HCT116 (cell line): ENCODE measurements at regions not wholly inside any gene's neighbourhood (a gene's known extent, or its start where the extent isn't known, plus 50 kb on each side); places are given as distances from the start of the nearest gene placed in this dataset.

Experiments used
- ATAC-seq: fragments of 200-7000 bp; cut with Tn5 transposase; 2 replicates; pipeline ENCODE4 v1.9.1; 2020; ENCODE audit warnings: mild to moderate bottlenecking, moderate library complexity
- BruUV-seq: library from RNA; stranded (reverse); fragments of 400-500 nt; replicated peaks from 2 replicates; lab custom pipeline; 2021; lab: Mats Ljungman, UMichigan
- CTCF ChIA-PET: fragments of 300-600 bp; sonication (Branson Sonifier 250); formaldehyde crosslinking; loops from one replicate; lab custom pipeline; 2021; ENCODE audit warnings: antibody characterized with exemption; lab: Charles Lee
- POLR2A ChIA-PET: fragments of 300-600, 350-600 bp; sonication (Branson Sonifier 250); formaldehyde crosslinking; loops from one replicate; lab custom pipeline; 2021; ENCODE audit warnings: antibody characterized with exemption; lab: Charles Lee
- RAD21 ChIA-PET, 2 experiments: fragments of 300-600 bp; sonication (Branson Sonifier 250); formaldehyde crosslinking; loops; one replicate each; lab custom pipeline; 2023; ENCODE audit warnings: low total read pairs in 2 of 2; ENCODE audit not compliant: uncharacterized antibody in 2 of 2, unreplicated experiment in 2 of 2, low non-redundant PET in 1 of 2; lab: Charles Lee
- DNase-seq: peaks from one replicate; pipeline ENCODE4 v3.0.0-alpha.2; 2010; ENCODE audit warnings: low read depth, low spot score
- H2AFZ ChIP-seq: fragments of 200-600 bp; shearing (Covaris generic), sonication (generic); 2 replicates; pipeline ENCODE4 v1.6.1; 2017; ENCODE audit warnings: low read depth, mixed run types, mixed read lengths, antibody characterized with exemption, low read length; ENCODE audit not compliant: poor library complexity, severe bottlenecking
- H3K27ac ChIP-seq: 2 replicates; pipeline ENCODE4 v1.5.1; 2012; ENCODE audit warnings: low read depth, low read length
- H3K27me3 ChIP-seq: fragments of 200-600 bp; sonication (generic); 2 replicates; pipeline ENCODE4 v1.6.1; 2016; ENCODE audit warnings: mixed run types, low read length, mixed read lengths; ENCODE audit not compliant: insufficient read depth
- H3K36me3 ChIP-seq, 2 experiments: fragments of 200-500 bp in 1 of 2; fragments of 200-600 bp in 1 of 2; sonication (Bioruptor generic) in 1 of 2; sonication (generic) in 1 of 2; 2 replicates each; pipeline versions ENCODE4 v1.5.1 to v1.6.1; 2014 to 2016; ENCODE audit warnings: low read length in 2 of 2, inconsistent platforms in 1 of 2, mixed read lengths in 1 of 2, mixed run types in 1 of 2; ENCODE audit not compliant: insufficient read depth in 2 of 2, control insufficient read depth in 1 of 2
- H3K4me1 ChIP-seq, 2 experiments: fragments of 200-600 bp in 1 of 2; sonication (generic) in 1 of 2; 2 replicates each; pipeline versions ENCODE4 v1.5.1 to v1.6.1; 2012 to 2017; ENCODE audit warnings: low read length in 2 of 2, inconsistent platforms in 1 of 2, mild to moderate bottlenecking in 1 of 2, mixed read lengths in 1 of 2, mixed run types in 1 of 2, moderate library complexity in 1 of 2; ENCODE audit not compliant: insufficient read depth in 2 of 2, control insufficient read depth in 1 of 2
- H3K4me2 ChIP-seq: fragments of 200-600 bp; sonication (generic); 2 replicates; pipeline ENCODE4 v1.6.1; 2017; ENCODE audit warnings: mixed run types, low read length, mixed read lengths
- H3K4me3 ChIP-seq, 2 experiments: fragments of 200-600 bp in 1 of 2; sonication (generic) in 1 of 2; replicated peaks in 1 of 2; 2 replicates each; pipeline ENCODE4 v1.5.1; 2011 to 2016; ENCODE audit warnings: low read length in 2 of 2, control low read depth in 1 of 2, low read depth in 1 of 2, mild to moderate bottlenecking in 1 of 2, mixed read lengths in 1 of 2, mixed run types in 1 of 2
- H3K79me2 ChIP-seq: fragments of 200-600 bp; sonication (generic); 2 replicates; pipeline ENCODE4 v1.6.1; 2017; ENCODE audit warnings: mild to moderate bottlenecking, mixed run types, low read length, moderate library complexity, mixed read lengths; ENCODE audit not compliant: insufficient read depth
- H3K9ac ChIP-seq: fragments of 200-600 bp; sonication (generic); 2 replicates; pipeline ENCODE4 v1.6.1; 2016; ENCODE audit warnings: low read length, mixed read lengths
- H3K9me2 ChIP-seq: fragments of 200-600 bp; sonication (generic), shearing (Covaris generic); 2 replicates; pipeline ENCODE4 v1.6.1; 2017; ENCODE audit warnings: mixed run types, mild to moderate bottlenecking, moderate library complexity; ENCODE audit not compliant: insufficient read depth
- H3K9me3 ChIP-seq, 2 experiments: fragments of 200-500 bp in 1 of 2; fragments of 200-600 bp in 1 of 2; sonication (Bioruptor generic) in 1 of 2; sonication (generic) in 1 of 2; 2 replicates each; pipeline ENCODE4 v1.6.1; 2014 to 2017; ENCODE audit warnings: low read length in 2 of 2, mixed read lengths in 2 of 2, inconsistent platforms in 1 of 2, low read depth in 1 of 2, mild to moderate bottlenecking in 1 of 2, mixed run types in 1 of 2, moderate library complexity in 1 of 2; ENCODE audit not compliant: control insufficient read depth in 1 of 2, insufficient read depth in 1 of 2
- H4K20me1 ChIP-seq: fragments of 200-600 bp; sonication (generic), shearing (Covaris generic); 2 replicates; pipeline ENCODE4 v1.6.1; 2017; ENCODE audit warnings: mixed run types, mild to moderate bottlenecking, moderate library complexity; ENCODE audit not compliant: insufficient read depth
- CEBPB ChIP-seq: IDR thresholded peaks from 2 replicates; pipeline ENCODE4 v1.6.1; 2012; ENCODE audit warnings: low read depth
- ELF1 ChIP-seq: IDR thresholded peaks from 2 replicates; pipeline ENCODE4 v1.6.1; 2012; ENCODE audit warnings: low read depth, borderline replicate concordance
- EZH2 ChIP-seq: fragments of 200-600 bp; sonication (generic); IDR thresholded peaks from 2 replicates; pipeline ENCODE4 v1.6.1; 2017; ENCODE audit warnings: antibody characterized with exemption, mixed run types
- EZH2phosphoT487 ChIP-seq: fragments of 200-600 bp; IDR thresholded peaks from 2 replicates; pipeline ENCODE4 v1.6.1; 2018; ENCODE audit warnings: antibody characterized with exemption, borderline replicate concordance
- FOSL1 ChIP-seq: IDR thresholded peaks from 2 replicates; pipeline ENCODE4 v1.6.1; 2012; ENCODE audit warnings: low read depth
- MAX ChIP-seq: IDR thresholded peaks from 2 replicates; pipeline ENCODE4 v1.6.1; 2012
- POLR2A ChIP-seq: IDR thresholded peaks from 2 replicates; pipeline ENCODE4 v1.7.0; 2011; ENCODE audit warnings: borderline replicate concordance; ENCODE audit not compliant: insufficient read depth, insufficient read length; ENCODE audit errors: extremely low read depth
- RAD21 ChIP-seq: IDR thresholded peaks from 2 replicates; pipeline ENCODE4 v1.6.1; 2012; ENCODE audit warnings: low read depth, mild to moderate bottlenecking
- SRF ChIP-seq: IDR thresholded peaks from 2 replicates; pipeline ENCODE4 v1.6.1; 2012; ENCODE audit warnings: low read depth
- YY1 ChIP-seq: IDR thresholded peaks from 2 replicates; pipeline ENCODE4 v1.6.1; 2011; ENCODE audit warnings: low read length, low read depth, moderate library complexity, mild to moderate bottlenecking; ENCODE audit not compliant: insufficient replicate concordance; ENCODE audit errors: extremely low read depth
- ZFX ChIP-seq: fragments of 450-650 bp; IDR thresholded peaks from 2 replicates; pipeline ENCODE4 v1.6.1; 2017
- ZNF274 ChIP-seq: fragments of 200-500 bp; sonication (Bioruptor generic); IDR thresholded peaks from 2 replicates; pipeline ENCODE4 v1.6.1; 2014; ENCODE audit warnings: mild to moderate bottlenecking, low read depth, low read length, inconsistent platforms
- intact Hi-C: fragments of 100-400 bp; cut with micrococcal nuclease; formaldehyde crosslinking; loops from 2 replicates; pipeline ENCODE4 v1.10.0; 2022
- TF ChIP-seq, protein P1 (sequence below): IDR thresholded peaks from 2 replicates; pipeline ENCODE4 v1.6.1; 2012; ENCODE audit warnings: low read depth
- TF ChIP-seq, protein P2 (sequence below), 3 experiments: fragments of 200-600 bp in 1 of 3; sonication (generic) in 1 of 3; IDR thresholded peaks in 2 of 3; conservative IDR thresholded peaks in 1 of 3; 2 replicates each; pipeline ENCODE4 v1.5.1; 2012 to 2017; ENCODE audit warnings: low read depth in 2 of 3, low read length in 2 of 3, antibody characterized with exemption in 1 of 3, borderline replicate concordance in 1 of 3, control low read depth in 1 of 3, mild to moderate bottlenecking in 1 of 3, mixed read lengths in 1 of 3, mixed run types in 1 of 3, moderate library complexity in 1 of 3; ENCODE audit not compliant: insufficient read depth in 1 of 3
- TF ChIP-seq, protein P3 (sequence below): IDR thresholded peaks from 2 replicates; pipeline ENCODE4 v1.6.1; 2011; ENCODE audit warnings: mild to moderate bottlenecking, low read length, moderate library complexity; ENCODE audit not compliant: insufficient replicate concordance; ENCODE audit errors: extremely low read depth

- no peaks in the 10 kb centered on the region for H3K4me1 ChIP-seq
- intact Hi-C loops: no loop called here
- ATAC-seq: no peak
- H3K9ac ChIP-seq: no peak overlapping the region
- no peaks in the 10 kb centered on the region for H3K9me3 ChIP-seq
- TF ChIP-seq, protein P1, sequence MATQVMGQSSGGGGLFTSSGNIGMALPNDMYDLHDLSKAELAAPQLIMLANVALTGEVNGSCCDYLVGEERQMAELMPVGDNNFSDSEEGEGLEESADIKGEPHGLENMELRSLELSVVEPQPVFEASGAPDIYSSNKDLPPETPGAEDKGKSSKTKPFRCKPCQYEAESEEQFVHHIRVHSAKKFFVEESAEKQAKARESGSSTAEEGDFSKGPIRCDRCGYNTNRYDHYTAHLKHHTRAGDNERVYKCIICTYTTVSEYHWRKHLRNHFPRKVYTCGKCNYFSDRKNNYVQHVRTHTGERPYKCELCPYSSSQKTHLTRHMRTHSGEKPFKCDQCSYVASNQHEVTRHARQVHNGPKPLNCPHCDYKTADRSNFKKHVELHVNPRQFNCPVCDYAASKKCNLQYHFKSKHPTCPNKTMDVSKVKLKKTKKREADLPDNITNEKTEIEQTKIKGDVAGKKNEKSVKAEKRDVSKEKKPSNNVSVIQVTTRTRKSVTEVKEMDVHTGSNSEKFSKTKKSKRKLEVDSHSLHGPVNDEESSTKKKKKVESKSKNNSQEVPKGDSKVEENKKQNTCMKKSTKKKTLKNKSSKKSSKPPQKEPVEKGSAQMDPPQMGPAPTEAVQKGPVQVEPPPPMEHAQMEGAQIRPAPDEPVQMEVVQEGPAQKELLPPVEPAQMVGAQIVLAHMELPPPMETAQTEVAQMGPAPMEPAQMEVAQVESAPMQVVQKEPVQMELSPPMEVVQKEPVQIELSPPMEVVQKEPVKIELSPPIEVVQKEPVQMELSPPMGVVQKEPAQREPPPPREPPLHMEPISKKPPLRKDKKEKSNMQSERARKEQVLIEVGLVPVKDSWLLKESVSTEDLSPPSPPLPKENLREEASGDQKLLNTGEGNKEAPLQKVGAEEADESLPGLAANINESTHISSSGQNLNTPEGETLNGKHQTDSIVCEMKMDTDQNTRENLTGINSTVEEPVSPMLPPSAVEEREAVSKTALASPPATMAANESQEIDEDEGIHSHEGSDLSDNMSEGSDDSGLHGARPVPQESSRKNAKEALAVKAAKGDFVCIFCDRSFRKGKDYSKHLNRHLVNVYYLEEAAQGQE: no peak
- TF ChIP-seq SRF: no peak
- TF ChIP-seq EZH2: no peak
- no peak for TF ChIP-seq CEBPB
- TF ChIP-seq RAD21: no peak
- TF ChIP-seq, protein P2, sequence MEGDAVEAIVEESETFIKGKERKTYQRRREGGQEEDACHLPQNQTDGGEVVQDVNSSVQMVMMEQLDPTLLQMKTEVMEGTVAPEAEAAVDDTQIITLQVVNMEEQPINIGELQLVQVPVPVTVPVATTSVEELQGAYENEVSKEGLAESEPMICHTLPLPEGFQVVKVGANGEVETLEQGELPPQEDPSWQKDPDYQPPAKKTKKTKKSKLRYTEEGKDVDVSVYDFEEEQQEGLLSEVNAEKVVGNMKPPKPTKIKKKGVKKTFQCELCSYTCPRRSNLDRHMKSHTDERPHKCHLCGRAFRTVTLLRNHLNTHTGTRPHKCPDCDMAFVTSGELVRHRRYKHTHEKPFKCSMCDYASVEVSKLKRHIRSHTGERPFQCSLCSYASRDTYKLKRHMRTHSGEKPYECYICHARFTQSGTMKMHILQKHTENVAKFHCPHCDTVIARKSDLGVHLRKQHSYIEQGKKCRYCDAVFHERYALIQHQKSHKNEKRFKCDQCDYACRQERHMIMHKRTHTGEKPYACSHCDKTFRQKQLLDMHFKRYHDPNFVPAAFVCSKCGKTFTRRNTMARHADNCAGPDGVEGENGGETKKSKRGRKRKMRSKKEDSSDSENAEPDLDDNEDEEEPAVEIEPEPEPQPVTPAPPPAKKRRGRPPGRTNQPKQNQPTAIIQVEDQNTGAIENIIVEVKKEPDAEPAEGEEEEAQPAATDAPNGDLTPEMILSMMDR (IDR thresholded peaks at IDR 0.05 in 2 of 3, conservative IDR thresholded peaks at IDR 0.05 in 1 of 3; ENCODE audit: borderline replicate concordance in 1 of 3, insufficient read depth in 1 of 3, low read depth in 2 of 3, low read length in 2 of 3): no peak
- no peak for TF ChIP-seq FOSL1
- TF ChIP-seq ELF1: no peak
- TF ChIP-seq POLR2A: no peak
- no peak for TF ChIP-seq YY1
- no peak for TF ChIP-seq MAX
- TF ChIP-seq EZH2phosphoT487: no peak
- no peak for TF ChIP-seq ZFX
- TF ChIP-seq, protein P3, sequence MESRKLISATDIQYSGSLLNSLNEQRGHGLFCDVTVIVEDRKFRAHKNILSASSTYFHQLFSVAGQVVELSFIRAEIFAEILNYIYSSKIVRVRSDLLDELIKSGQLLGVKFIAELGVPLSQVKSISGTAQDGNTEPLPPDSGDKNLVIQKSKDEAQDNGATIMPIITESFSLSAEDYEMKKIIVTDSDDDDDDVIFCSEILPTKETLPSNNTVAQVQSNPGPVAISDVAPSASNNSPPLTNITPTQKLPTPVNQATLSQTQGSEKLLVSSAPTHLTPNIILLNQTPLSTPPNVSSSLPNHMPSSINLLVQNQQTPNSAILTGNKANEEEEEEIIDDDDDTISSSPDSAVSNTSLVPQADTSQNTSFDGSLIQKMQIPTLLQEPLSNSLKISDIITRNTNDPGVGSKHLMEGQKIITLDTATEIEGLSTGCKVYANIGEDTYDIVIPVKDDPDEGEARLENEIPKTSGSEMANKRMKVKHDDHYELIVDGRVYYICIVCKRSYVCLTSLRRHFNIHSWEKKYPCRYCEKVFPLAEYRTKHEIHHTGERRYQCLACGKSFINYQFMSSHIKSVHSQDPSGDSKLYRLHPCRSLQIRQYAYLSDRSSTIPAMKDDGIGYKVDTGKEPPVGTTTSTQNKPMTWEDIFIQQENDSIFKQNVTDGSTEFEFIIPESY: no peak
- no peak for TF ChIP-seq ZNF274
- TF ChIP-seq, all 23 proteins: peak for 0
- no peak overlapping the region for H3K27ac ChIP-seq
- DNase-seq: no peak
- CTCF ChIA-PET: interaction anchor here (0.8 to 3.9 kb wide), 3 partner anchors 375 to 905 kb away, joined by 3 to 21 read pairs (median 5); no protein-coding TSS in a partner anchor
- no peaks in the 10 kb centered on the region for H3K79me2 ChIP-seq
- no peak overlapping the region for H3K4me3 ChIP-seq
- POLR2A ChIA-PET: no interaction called here
- H3K4me2 ChIP-seq: no peak overlapping the region
- peaks cover 0 to 2% of the 10 kb centered on the region in 2 experiments; a peak in 1 of 4 replicates for H3K36me3 ChIP-seq
- H4K20me1 ChIP-seq: no peaks in the 10 kb centered on the region
- H3K9me2 ChIP-seq: no peaks in the 10 kb centered on the region
- no peak overlapping the region for H2AFZ ChIP-seq
- RAD21 ChIA-PET: no interaction called here
- no peaks in the 10 kb centered on the region for H3K27me3 ChIP-seq
- no TSS peak for BruUV-seq
Observed at GRCh38 chr6:144480473-144480872, 195.3 kb downstream of the UTRN start.
